IMR-90 (cell line): ENCODE measurements at regions not wholly inside any gene's neighbourhood (a gene's known extent, or its start where the extent isn't known, plus 50 kb on each side); places are given as distances from the start of the nearest gene placed in this dataset.

Experiments used
- ATAC-seq: fragments of 200-7000 bp; cut with Tn5 transposase; 2 replicates; pipeline ENCODE4 v1.9.1; 2020; ENCODE audit warnings: low read depth, mild to moderate bottlenecking, moderate library complexity
- BruUV-seq: library from RNA; stranded (reverse); fragments of 400-500 nt; replicated peaks from 2 replicates; lab custom pipeline; 2021; lab: Mats Ljungman, UMichigan
- CTCF ChIA-PET: fragments of 300-600 bp; formaldehyde crosslinking; extraction: SDS; loops from one replicate; lab custom pipeline; 2021; ENCODE audit warnings: antibody characterized with exemption; lab: Yijun Ruan, JAX
- POLR2A ChIA-PET: fragments of 300-600 bp; sonication (Branson Sonifier 250); formaldehyde crosslinking; loops from one replicate; lab custom pipeline; 2022; ENCODE audit warnings: antibody characterized with exemption; ENCODE audit not compliant: unreplicated experiment; lab: Charles Lee
- DNase-seq: peaks from one replicate; pipeline ENCODE4 v3.0.0; 2013
- H2AFZ ChIP-seq: replicated peaks from 2 replicates; pipeline ENCODE3; 2013; ENCODE audit warnings: low read length, mild to moderate bottlenecking; ENCODE audit not compliant: poor library complexity
- H2AK5ac ChIP-seq: 2 replicates; pipeline ENCODE4 v1.6.1; 2013; ENCODE audit warnings: low read depth, low read length, inconsistent platforms
- H2AK9ac ChIP-seq: replicated peaks from 2 replicates; pipeline ENCODE3; 2013; ENCODE audit warnings: mild to moderate bottlenecking, low read depth, low read length, moderate library complexity; ENCODE audit not compliant: poor library complexity
- H2BK120ac ChIP-seq: 2 replicates; pipeline ENCODE4 v1.6.1; 2013; ENCODE audit warnings: low read depth, low read length, inconsistent platforms
- H2BK15ac ChIP-seq: 3 replicates; pipeline ENCODE4 v1.6.1; 2013; ENCODE audit warnings: low read depth, low read length, inconsistent platforms
- H2BK20ac ChIP-seq: 2 replicates; pipeline ENCODE4 v1.6.1; 2013; ENCODE audit warnings: low read depth, mild to moderate bottlenecking, inconsistent platforms, low read length, moderate library complexity
- H2BK5ac ChIP-seq: 2 replicates; pipeline ENCODE4 v1.6.1; 2013; ENCODE audit warnings: mild to moderate bottlenecking, low read depth, low read length, inconsistent platforms; ENCODE audit not compliant: poor library complexity, severe bottlenecking
- H3K14ac ChIP-seq: replicated peaks from 2 replicates; pipeline ENCODE4 v1.6.1; 2013; ENCODE audit warnings: low read depth, low read length, inconsistent platforms
- H3K18ac ChIP-seq: 2 replicates; pipeline ENCODE4 v1.6.1; 2013; ENCODE audit warnings: low read depth, low read length, control low read depth
- H3K23ac ChIP-seq: 2 replicates; pipeline ENCODE4 v1.6.1; 2013; ENCODE audit warnings: low read depth, low read length, inconsistent platforms
- H3K27ac ChIP-seq: 2 replicates; pipeline ENCODE4 v1.5.1; 2013; ENCODE audit warnings: mild to moderate bottlenecking, control low read depth, low read length; ENCODE audit not compliant: insufficient read depth
- H3K27me3 ChIP-seq: 2 replicates; pipeline ENCODE4 v1.6.1; 2013; ENCODE audit warnings: low read length; ENCODE audit not compliant: control insufficient read depth, insufficient read depth
- H3K36me3 ChIP-seq: 2 replicates; pipeline ENCODE4 v1.6.1; 2013; ENCODE audit warnings: low read length, mixed read lengths; ENCODE audit not compliant: control insufficient read depth, insufficient read depth
- H3K4ac ChIP-seq: 2 replicates; pipeline ENCODE4 v1.6.1; 2013; ENCODE audit warnings: low read depth, low read length, inconsistent platforms
- H3K4me1 ChIP-seq: 2 replicates; pipeline ENCODE4 v1.6.1; 2013; ENCODE audit warnings: low read length, mixed read lengths; ENCODE audit not compliant: control insufficient read depth, insufficient read depth
- H3K4me2 ChIP-seq: 2 replicates; pipeline ENCODE4 v1.6.1; 2013; ENCODE audit warnings: low read depth, mild to moderate bottlenecking, control low read depth, low read length, moderate library complexity
- H3K4me3 ChIP-seq: 2 replicates; pipeline ENCODE4 v1.5.1; 2013; ENCODE audit warnings: low read depth, mild to moderate bottlenecking, control low read depth, low read length, moderate library complexity; ENCODE audit not compliant: insufficient read depth
- H3K56ac ChIP-seq: 2 replicates; pipeline ENCODE4 v1.6.1; 2013; ENCODE audit warnings: low read length, inconsistent platforms; ENCODE audit not compliant: insufficient read depth; ENCODE audit errors: extremely low read depth
- H3K79me1 ChIP-seq, 2 experiments: 2 replicates each; pipeline ENCODE4 v1.6.1; 2013; ENCODE audit warnings: low read length in 2 of 2, inconsistent platforms in 1 of 2, low read depth in 1 of 2
- H3K9ac ChIP-seq: 2 replicates; pipeline ENCODE4 v1.6.1; 2013; ENCODE audit warnings: low read depth, low read length, control low read depth
- H3K9me1 ChIP-seq: 2 replicates; pipeline ENCODE4 v1.6.1; 2013; ENCODE audit warnings: low read length, inconsistent platforms; ENCODE audit not compliant: insufficient read depth
- H3K9me3 ChIP-seq: 2 replicates; pipeline ENCODE4 v1.6.1; 2013; ENCODE audit warnings: low read length; ENCODE audit not compliant: control insufficient read depth, insufficient read depth
- H4K20me1 ChIP-seq: 2 replicates; pipeline ENCODE4 v1.6.1; 2013; ENCODE audit warnings: low read length, inconsistent platforms; ENCODE audit not compliant: insufficient read depth
- H4K5ac ChIP-seq: 2 replicates; pipeline ENCODE4 v1.6.1; 2013; ENCODE audit warnings: mild to moderate bottlenecking, low read depth, low read length, control low read depth
- H4K8ac ChIP-seq, 2 experiments: 2 replicates each; pipeline ENCODE4 v1.6.1; 2013; ENCODE audit warnings: low read depth in 2 of 2, low read length in 2 of 2, control low read depth in 1 of 2, inconsistent platforms in 1 of 2
- H4K91ac ChIP-seq: 2 replicates; pipeline ENCODE4 v1.6.1; 2013; ENCODE audit warnings: low read depth, low read length, inconsistent platforms; ENCODE audit not compliant: insufficient read depth
- FOS ChIP-seq: fragments of 150-350 bp; IDR thresholded peaks from 2 replicates; pipeline ENCODE4 v1.6.1; 2016; ENCODE audit warnings: low read depth, low read length
- MAFK ChIP-seq: IDR thresholded peaks from 2 replicates; pipeline ENCODE4 v1.6.1; 2012; ENCODE audit warnings: low read depth, low read length, improper control_type of control experiment
- POLR2A ChIP-seq: IDR thresholded peaks from 2 replicates; pipeline ENCODE4 v1.6.1; 2012; ENCODE audit warnings: mild to moderate bottlenecking, low read depth, low read length
- RFX5 ChIP-seq: IDR thresholded peaks from 2 replicates; pipeline ENCODE4 v1.8.0; 2012; ENCODE audit warnings: low read depth, mild to moderate bottlenecking, low read length, moderate library complexity
- WGBS, 2 experiments: methylation state at CpG; one replicate each; pipeline versions ENCODE4 v1.1.5 to v1.1.7; 2013; ENCODE audit warnings: missing lambda C conversion rate in 2 of 2; ENCODE audit not compliant: insufficient read length in 1 of 2; ENCODE audit errors: extremely low coverage in 2 of 2; 5-methylcytosine and 5-hydroxymethylcytosine counted together
- dilution Hi-C: fragments of 300-500 bp; cut with HindIII; formaldehyde crosslinking; loops from one replicate; pipeline ENCODE4 v1.14.3; 2018; ENCODE audit warnings: low sequenced_read_pairs; ENCODE audit not compliant: unreplicated experiment
- in situ Hi-C: fragments of 300-500 bp; cut with MboI; formaldehyde crosslinking; loops from 3 replicates; pipeline ENCODE4 v1.14.3; 2019; ENCODE audit warnings: low sequenced_read_pairs, inconsistent platforms, mixed read lengths
- intact Hi-C: fragments of 100-400 bp; cut with micrococcal nuclease; formaldehyde crosslinking; loops from 2 replicates; pipeline ENCODE4 v1.10.0; 2022
- TF ChIP-seq, protein P1 (sequence below): conservative IDR thresholded peaks from 2 replicates; pipeline ENCODE4 v1.5.1; 2012; ENCODE audit warnings: mild to moderate bottlenecking, low read depth, low read length, improper control_type of control experiment

DNA sequence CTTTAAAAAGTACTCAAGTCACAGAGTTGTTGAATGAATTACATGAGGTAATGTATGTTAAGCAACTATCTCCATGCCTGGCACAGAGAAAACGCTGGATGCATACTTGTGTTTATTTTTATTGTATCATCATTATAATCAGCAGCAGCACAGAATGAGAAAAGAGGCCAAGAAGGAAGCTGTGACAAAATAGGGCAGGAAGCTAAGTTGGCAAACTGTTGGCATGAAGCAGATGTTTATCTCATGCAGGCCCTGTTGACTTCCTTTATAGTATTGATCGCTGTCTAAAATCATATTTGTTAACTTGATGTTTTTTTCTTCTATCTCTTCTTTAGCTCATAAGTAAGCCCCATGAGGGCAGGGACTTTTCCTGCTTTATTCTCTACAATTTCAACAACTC, 466.6 kb downstream of the TRHDE start:
- Histone ChIP-seq H3K27me3 (no peaks in the 10 kb centered on the region), H3K4me1 (no peaks in the 10 kb centered on the region), H2BK20ac (no peak overlapping the region), H4K91ac (no peak overlapping the region), H3K27ac (no peak overlapping the region), H2BK120ac (no peak overlapping the region), H3K36me3 (no peaks in the 10 kb centered on the region), H2BK5ac (no peak overlapping the region), H3K4me2 (no peak overlapping the region), H2AFZ (no peak overlapping the region), H2AK9ac (no peak overlapping the region), H4K20me1 (no peaks in the 10 kb centered on the region), H3K14ac (no peak overlapping the region), H3K4ac (no peak overlapping the region), H4K8ac (no peak overlapping the region), H3K4me3 (no peak overlapping the region), H3K9me1 (no peaks in the 10 kb centered on the region), H4K5ac (no peak overlapping the region), H3K18ac (no peak overlapping the region), H3K79me1 (no peaks in the 10 kb centered on the region), H3K9ac (no peak overlapping the region), H2BK15ac (no peak overlapping the region), H2AK5ac (no peak overlapping the region), H3K23ac (no peak overlapping the region), H3K56ac (no peak overlapping the region), H3K9me3 (0 out of 2 replicates have a peak, but pooled peaks cover 2% of the 10 kb centered on the region)
- in situ Hi-C loops (no loop called here), dilution Hi-C loops (no loop called here), intact Hi-C loops (no loop called here)
- TF ChIP-seq, protein P1, sequence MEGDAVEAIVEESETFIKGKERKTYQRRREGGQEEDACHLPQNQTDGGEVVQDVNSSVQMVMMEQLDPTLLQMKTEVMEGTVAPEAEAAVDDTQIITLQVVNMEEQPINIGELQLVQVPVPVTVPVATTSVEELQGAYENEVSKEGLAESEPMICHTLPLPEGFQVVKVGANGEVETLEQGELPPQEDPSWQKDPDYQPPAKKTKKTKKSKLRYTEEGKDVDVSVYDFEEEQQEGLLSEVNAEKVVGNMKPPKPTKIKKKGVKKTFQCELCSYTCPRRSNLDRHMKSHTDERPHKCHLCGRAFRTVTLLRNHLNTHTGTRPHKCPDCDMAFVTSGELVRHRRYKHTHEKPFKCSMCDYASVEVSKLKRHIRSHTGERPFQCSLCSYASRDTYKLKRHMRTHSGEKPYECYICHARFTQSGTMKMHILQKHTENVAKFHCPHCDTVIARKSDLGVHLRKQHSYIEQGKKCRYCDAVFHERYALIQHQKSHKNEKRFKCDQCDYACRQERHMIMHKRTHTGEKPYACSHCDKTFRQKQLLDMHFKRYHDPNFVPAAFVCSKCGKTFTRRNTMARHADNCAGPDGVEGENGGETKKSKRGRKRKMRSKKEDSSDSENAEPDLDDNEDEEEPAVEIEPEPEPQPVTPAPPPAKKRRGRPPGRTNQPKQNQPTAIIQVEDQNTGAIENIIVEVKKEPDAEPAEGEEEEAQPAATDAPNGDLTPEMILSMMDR: no peak
- no peak for TF ChIP-seq MAFK
- TF ChIP-seq FOS: no peak
- no peak for TF ChIP-seq POLR2A
- no peak for TF ChIP-seq RFX5
- CTCF ChIA-PET: no interaction called here
- no TSS peak for BruUV-seq
- DNase-seq (no peak), ATAC-seq (no peak)
- POLR2A ChIA-PET: no interaction called here
- WGBS, 2 experiments: no CpG with 5 or more reads among the region's 2 CpGs
